ENCODE measurements at regions not wholly inside any gene's neighbourhood (a gene's known extent, or its start where the extent isn't known, plus 50 kb on each side); places are given as distances from the start of the nearest gene placed in this dataset.

DNA sequence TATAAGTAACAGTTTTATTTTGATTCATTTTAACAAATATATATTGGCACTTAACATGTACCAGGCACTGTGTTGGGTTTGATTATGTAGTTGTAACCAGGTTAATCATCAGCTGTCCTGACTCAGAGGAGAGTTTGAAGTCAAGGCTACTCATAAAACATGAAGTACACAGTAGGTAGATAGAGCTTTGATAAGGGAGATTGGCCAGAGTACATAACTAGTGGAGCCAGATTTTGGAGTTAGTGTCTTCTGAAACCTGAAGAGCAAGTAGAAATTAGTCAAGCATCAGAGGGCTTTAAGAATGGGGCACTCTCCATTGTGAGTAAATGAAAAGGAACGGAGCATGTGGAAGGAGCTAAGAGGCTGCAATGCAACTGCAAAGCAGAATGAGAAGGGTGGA lies 333.9 kb downstream of the RFC3 start:
- no peaks in the 10 kb centered on the region for H3K9me3 ChIP-seq (ENCODE audit: control insufficient read depth in 1 of 2, low read length in 2 of 2)
- H3K27ac ChIP-seq (ENCODE audit: low read depth, low read length): no peak overlapping the region
- no peak overlapping the region for H3K9ac ChIP-seq (ENCODE audit: low read depth in 1 of 2, low read length in 2 of 2)
- no peak overlapping the region for H3K4me3 ChIP-seq (ENCODE audit: low read depth in 1 of 2, low read length in 2 of 2)
- H3K4me1 ChIP-seq (ENCODE audit: control insufficient read depth in 1 of 2, insufficient read depth in 2 of 2, low read length in 2 of 2): peaks cover 0 to 28% of the 10 kb centered on the region in 2 donors
- H3K36me3 ChIP-seq (ENCODE audit: control insufficient read depth in 1 of 2, insufficient read depth in 2 of 2, low read length in 2 of 2): no peaks in the 10 kb centered on the region
- H3K27me3 ChIP-seq (ENCODE audit: control insufficient read depth in 1 of 2, insufficient read depth in 2 of 2, low read length in 2 of 2): no peaks in the 10 kb centered on the region

DNA sequence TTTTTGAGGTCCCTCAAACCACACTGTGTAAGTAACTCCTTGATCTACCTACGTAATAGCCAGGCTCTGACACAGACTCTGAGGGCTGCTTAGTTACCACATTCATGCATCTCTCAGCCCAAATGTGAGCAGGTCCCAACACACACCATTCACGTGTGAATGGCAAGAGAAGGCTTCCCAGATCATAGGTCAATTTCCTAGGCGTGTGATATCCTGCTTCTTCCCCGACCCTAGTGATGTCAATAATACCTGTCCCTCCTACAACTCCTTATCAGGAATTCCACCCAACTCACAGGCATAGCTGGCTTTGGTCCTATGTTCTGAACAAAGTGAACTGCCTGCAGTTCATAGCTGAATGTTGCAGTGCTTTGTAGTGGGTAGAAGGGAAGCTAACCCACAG lies 334.5 kb downstream of the RFC3 start:
- Histone ChIP-seq H3K4me1 (ENCODE audit: control insufficient read depth in 1 of 2, insufficient read depth in 2 of 2, low read length in 2 of 2) (peaks cover 0 to 30% of the 10 kb centered on the region in 2 donors), H3K9me3 (ENCODE audit: control insufficient read depth in 1 of 2, low read length in 2 of 2) (no peaks in the 10 kb centered on the region), H3K27me3 (ENCODE audit: control insufficient read depth in 1 of 2, insufficient read depth in 2 of 2, low read length in 2 of 2) (no peaks in the 10 kb centered on the region), H3K9ac (ENCODE audit: low read depth in 1 of 2, low read length in 2 of 2) (no peak overlapping the region), H3K36me3 (ENCODE audit: control insufficient read depth in 1 of 2, insufficient read depth in 2 of 2, low read length in 2 of 2) (no peaks in the 10 kb centered on the region), H3K27ac (ENCODE audit: low read depth, low read length) (no peak overlapping the region), H3K4me3 (ENCODE audit: low read depth in 1 of 2, low read length in 2 of 2) (no peak overlapping the region)

- H3K4me3 ChIP-seq (ENCODE audit: low read depth in 1 of 2, low read length in 2 of 2): no peak overlapping the region
- H3K27ac ChIP-seq (ENCODE audit: low read depth, low read length): no peak overlapping the region
- no peak overlapping the region for H3K9ac ChIP-seq (ENCODE audit: low read depth in 1 of 2, low read length in 2 of 2)
- H3K9me3 ChIP-seq (ENCODE audit: control insufficient read depth in 1 of 2, low read length in 2 of 2): no peaks in the 10 kb centered on the region
- peaks cover 0 to 30% of the 10 kb centered on the region in 2 donors for H3K4me1 ChIP-seq (ENCODE audit: control insufficient read depth in 1 of 2, insufficient read depth in 2 of 2, low read length in 2 of 2)
- H3K27me3 ChIP-seq (ENCODE audit: control insufficient read depth in 1 of 2, insufficient read depth in 2 of 2, low read length in 2 of 2): no peaks in the 10 kb centered on the region
- no peaks in the 10 kb centered on the region for H3K36me3 ChIP-seq (ENCODE audit: control insufficient read depth in 1 of 2, insufficient read depth in 2 of 2, low read length in 2 of 2)
Measured at GRCh38 chr13:34152996-34153395, 335.0 kb downstream of the RFC3 start.

GRCh38 chr13:34153428-34154180 lies 335.7 kb downstream of the RFC3 start:
- Histone ChIP-seq H3K4me1 (ENCODE audit: control insufficient read depth in 1 of 2, insufficient read depth in 2 of 2, low read length in 2 of 2) (peaks cover 0 to 30% of the 10 kb centered on the region in 2 donors), H3K4me3 (ENCODE audit: low read depth in 1 of 2, low read length in 2 of 2) (no peak overlapping the region), H3K27me3 (ENCODE audit: control insufficient read depth in 1 of 2, insufficient read depth in 2 of 2, low read length in 2 of 2) (no peaks in the 10 kb centered on the region), H3K36me3 (ENCODE audit: control insufficient read depth in 1 of 2, insufficient read depth in 2 of 2, low read length in 2 of 2) (no peaks in the 10 kb centered on the region), H3K9me3 (ENCODE audit: control insufficient read depth in 1 of 2, low read length in 2 of 2) (no peaks in the 10 kb centered on the region), H3K27ac (ENCODE audit: low read depth, low read length) (no peak overlapping the region), H3K9ac (ENCODE audit: low read depth in 1 of 2, low read length in 2 of 2) (no peak overlapping the region)

GRCh38 chr13:34155931-34156607 lies 338.1 kb downstream of the RFC3 start:
- H3K4me3 ChIP-seq (ENCODE audit: low read depth in 1 of 2, low read length in 2 of 2): peak overlapping the region in 1 of 2 donors; percentile 21
- H3K27me3 ChIP-seq (ENCODE audit: control insufficient read depth in 1 of 2, insufficient read depth in 2 of 2, low read length in 2 of 2): no peaks in the 10 kb centered on the region
- no peaks in the 10 kb centered on the region for H3K9me3 ChIP-seq (ENCODE audit: control insufficient read depth in 1 of 2, low read length in 2 of 2)
- no peaks in the 10 kb centered on the region for H3K36me3 ChIP-seq (ENCODE audit: control insufficient read depth in 1 of 2, insufficient read depth in 2 of 2, low read length in 2 of 2)
- no peak overlapping the region for H3K9ac ChIP-seq (ENCODE audit: low read depth in 1 of 2, low read length in 2 of 2)
- H3K27ac ChIP-seq (ENCODE audit: low read depth, low read length): no peak overlapping the region
- peaks cover 0 to 30% of the 10 kb centered on the region in 2 donors for H3K4me1 ChIP-seq (ENCODE audit: control insufficient read depth in 1 of 2, insufficient read depth in 2 of 2, low read length in 2 of 2)

DNA sequence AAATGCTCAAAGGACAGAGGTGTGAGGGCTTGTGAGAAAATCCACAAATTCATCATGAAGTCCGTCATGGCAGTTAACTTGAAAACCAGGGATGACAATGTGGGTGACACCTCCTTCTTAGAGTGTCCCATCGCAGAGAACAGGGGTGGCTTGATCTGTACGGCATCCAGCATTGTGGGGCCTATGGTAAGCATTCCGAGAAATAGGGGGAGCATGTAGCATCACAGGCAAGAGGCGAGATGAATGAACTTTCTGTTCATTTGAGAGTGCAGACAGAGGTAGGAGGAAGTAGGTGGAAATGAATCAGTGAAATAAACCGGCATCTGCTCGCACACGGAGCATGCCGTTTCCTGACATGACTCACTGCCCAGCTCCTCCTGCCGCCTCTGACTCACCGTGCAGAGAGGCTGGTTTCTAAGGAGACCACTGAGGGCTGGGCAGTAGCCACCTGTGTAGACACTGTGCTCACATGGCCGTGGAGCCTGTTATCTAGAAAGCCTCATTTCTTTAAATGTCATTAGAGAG lies 339.0 kb downstream of the RFC3 start:
- Histone ChIP-seq H3K4me3 (ENCODE audit: low read depth in 1 of 2, low read length in 2 of 2) (peak overlapping the region; percentile 21 to 32), H3K27ac (ENCODE audit: low read depth, low read length) (peak overlapping the region; percentile 13), H3K9me3 (ENCODE audit: control insufficient read depth in 1 of 2, low read length in 2 of 2) (no peaks in the 10 kb centered on the region), H3K4me1 (ENCODE audit: control insufficient read depth in 1 of 2, insufficient read depth in 2 of 2, low read length in 2 of 2) (peaks cover 0 to 30% of the 10 kb centered on the region in 2 donors), H3K36me3 (ENCODE audit: control insufficient read depth in 1 of 2, insufficient read depth in 2 of 2, low read length in 2 of 2) (no peaks in the 10 kb centered on the region), H3K9ac (ENCODE audit: low read depth in 1 of 2, low read length in 2 of 2) (no peak overlapping the region), H3K27me3 (ENCODE audit: control insufficient read depth in 1 of 2, insufficient read depth in 2 of 2, low read length in 2 of 2) (no peaks in the 10 kb centered on the region)

DNA sequence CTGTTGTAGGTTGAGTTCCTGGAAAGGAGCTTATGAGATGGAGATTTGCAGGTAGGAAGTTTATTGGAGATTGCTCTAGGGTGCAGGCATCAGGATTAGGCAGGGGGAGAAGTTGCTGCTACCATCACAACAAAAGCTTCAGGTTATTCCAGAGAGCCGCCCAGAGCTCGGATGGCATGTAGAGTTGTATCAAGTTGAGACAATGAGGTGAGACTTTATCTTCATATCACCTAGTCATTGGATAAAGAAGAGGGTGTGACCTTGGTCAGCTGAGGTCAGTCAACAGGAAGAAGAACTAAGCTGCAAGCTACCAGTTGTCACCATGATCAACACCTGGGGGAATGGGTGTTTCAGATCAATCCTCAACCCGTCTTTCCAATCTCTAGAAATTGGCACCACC lies 342.0 kb downstream of the RFC3 start:
- peaks cover 0 to 17% of the 10 kb centered on the region in 2 donors for H3K4me1 ChIP-seq (ENCODE audit: control insufficient read depth in 1 of 2, insufficient read depth in 2 of 2, low read length in 2 of 2)
- no peak overlapping the region for H3K27ac ChIP-seq (ENCODE audit: low read depth, low read length)
- no peaks in the 10 kb centered on the region for H3K27me3 ChIP-seq (ENCODE audit: control insufficient read depth in 1 of 2, insufficient read depth in 2 of 2, low read length in 2 of 2)
- no peaks in the 10 kb centered on the region for H3K36me3 ChIP-seq (ENCODE audit: control insufficient read depth in 1 of 2, insufficient read depth in 2 of 2, low read length in 2 of 2)
- H3K9me3 ChIP-seq (ENCODE audit: control insufficient read depth in 1 of 2, low read length in 2 of 2): no peaks in the 10 kb centered on the region
- no peak overlapping the region for H3K9ac ChIP-seq (ENCODE audit: low read depth in 1 of 2, low read length in 2 of 2)
- no peak overlapping the region for H3K4me3 ChIP-seq (ENCODE audit: low read depth in 1 of 2, low read length in 2 of 2)

- no peaks in the 10 kb centered on the region for H3K36me3 ChIP-seq (ENCODE audit: control insufficient read depth in 1 of 2, insufficient read depth in 2 of 2, low read length in 2 of 2)
- no peaks in the 10 kb centered on the region for H3K9me3 ChIP-seq (ENCODE audit: control insufficient read depth in 1 of 2, low read length in 2 of 2)
- no peaks in the 10 kb centered on the region for H3K27me3 ChIP-seq (ENCODE audit: control insufficient read depth in 1 of 2, insufficient read depth in 2 of 2, low read length in 2 of 2)
- H3K4me3 ChIP-seq (ENCODE audit: low read depth in 1 of 2, low read length in 2 of 2): no peak overlapping the region
- H3K4me1 ChIP-seq (ENCODE audit: control insufficient read depth in 1 of 2, insufficient read depth in 2 of 2, low read length in 2 of 2): peaks cover 0 to under 1% of the 10 kb centered on the region in 2 donors
- no peak overlapping the region for H3K9ac ChIP-seq (ENCODE audit: low read depth in 1 of 2, low read length in 2 of 2)
- no peak overlapping the region for H3K27ac ChIP-seq (ENCODE audit: low read depth, low read length)
Measured at GRCh38 chr13:34161931-34162543, 344.1 kb downstream of the RFC3 start.

- Histone ChIP-seq H3K36me3 (ENCODE audit: control insufficient read depth in 1 of 2, insufficient read depth in 2 of 2, low read length in 2 of 2) (no peaks in the 10 kb centered on the region), H3K27me3 (ENCODE audit: control insufficient read depth in 1 of 2, insufficient read depth in 2 of 2, low read length in 2 of 2) (no peaks in the 10 kb centered on the region), H3K9me3 (ENCODE audit: control insufficient read depth in 1 of 2, low read length in 2 of 2) (no peaks in the 10 kb centered on the region), H3K9ac (ENCODE audit: low read depth in 1 of 2, low read length in 2 of 2) (no peak overlapping the region), H3K4me3 (ENCODE audit: low read depth in 1 of 2, low read length in 2 of 2) (no peak overlapping the region), H3K4me1 (ENCODE audit: control insufficient read depth in 1 of 2, insufficient read depth in 2 of 2, low read length in 2 of 2) (no peaks in the 10 kb centered on the region), H3K27ac (ENCODE audit: low read depth, low read length) (no peak overlapping the region)
Measured at GRCh38 chr13:34162544-34162933, 344.6 kb downstream of the RFC3 start.

GRCh38 chr13:34164582-34164981 lies 346.6 kb downstream of the RFC3 start:
- no peaks in the 10 kb centered on the region for H3K27me3 ChIP-seq (ENCODE audit: control insufficient read depth in 1 of 2, insufficient read depth in 2 of 2, low read length in 2 of 2)
- no peak overlapping the region for H3K9ac ChIP-seq (ENCODE audit: low read depth in 1 of 2, low read length in 2 of 2)
- H3K27ac ChIP-seq (ENCODE audit: low read depth, low read length): no peak overlapping the region
- no peak overlapping the region for H3K4me3 ChIP-seq (ENCODE audit: low read depth in 1 of 2, low read length in 2 of 2)
- H3K9me3 ChIP-seq (ENCODE audit: control insufficient read depth in 1 of 2, low read length in 2 of 2): no peaks in the 10 kb centered on the region
- H3K4me1 ChIP-seq (ENCODE audit: control insufficient read depth in 1 of 2, insufficient read depth in 2 of 2, low read length in 2 of 2): no peaks in the 10 kb centered on the region
- no peaks in the 10 kb centered on the region for H3K36me3 ChIP-seq (ENCODE audit: control insufficient read depth in 1 of 2, insufficient read depth in 2 of 2, low read length in 2 of 2)

All from duodenal mucosa (tissue), 2 donors.